GM23248 (cell line): ENCODE measurements at regions not wholly inside any gene's neighbourhood (a gene's known extent, or its start where the extent isn't known, plus 50 kb on each side); places are given as distances from the start of the nearest gene placed in this dataset.

Source experiments
- EZH2 ChIP-seq: fragments of 200-600 bp; sonication (generic); IDR thresholded peaks from 2 replicates; pipeline ENCODE4 v1.6.1; 2018; ENCODE audit warnings: antibody characterized with exemption, mild to moderate bottlenecking; ENCODE audit not compliant: insufficient read depth, poor library complexity, severe bottlenecking
- EZH2phosphoT487 ChIP-seq: fragments of 200-600 bp; sonication (generic); IDR thresholded peaks from 2 replicates; pipeline ENCODE4 v1.6.1; 2018; ENCODE audit warnings: antibody characterized with exemption, moderate library complexity, mild to moderate bottlenecking, low read depth; ENCODE audit not compliant: insufficient read depth

GRCh38 chr7:51789489-51789888 is 472.9 kb upstream of the COBL start:
- TF ChIP-seq EZH2phosphoT487 (no peak), EZH2 (no peak)
